HG02642 (cell line): ENCODE measurements at regions not wholly inside any gene's neighbourhood (a gene's known extent, or its start where the extent isn't known, plus 50 kb on each side); places are given as distances from the start of the nearest gene placed in this dataset.
"Not testable (repeated sequence)": the region's sequence is repeated elsewhere in the genome, so short reads cannot be mapped to it uniquely, and the experiment has no call there.

Source experiments
- ATAC-seq: cut with Tn5 transposase; IDR thresholded peaks from one replicate; pipeline ENCODE4 v1.9.1; 2021; ENCODE audit warnings: mild to moderate bottlenecking; ENCODE audit not compliant: unreplicated experiment, poor library complexity

- ATAC-seq = no peak
Observed at GRCh38 chr2:14952400-14952963, 320.0 kb downstream of the LRATD1 start.

DNA sequence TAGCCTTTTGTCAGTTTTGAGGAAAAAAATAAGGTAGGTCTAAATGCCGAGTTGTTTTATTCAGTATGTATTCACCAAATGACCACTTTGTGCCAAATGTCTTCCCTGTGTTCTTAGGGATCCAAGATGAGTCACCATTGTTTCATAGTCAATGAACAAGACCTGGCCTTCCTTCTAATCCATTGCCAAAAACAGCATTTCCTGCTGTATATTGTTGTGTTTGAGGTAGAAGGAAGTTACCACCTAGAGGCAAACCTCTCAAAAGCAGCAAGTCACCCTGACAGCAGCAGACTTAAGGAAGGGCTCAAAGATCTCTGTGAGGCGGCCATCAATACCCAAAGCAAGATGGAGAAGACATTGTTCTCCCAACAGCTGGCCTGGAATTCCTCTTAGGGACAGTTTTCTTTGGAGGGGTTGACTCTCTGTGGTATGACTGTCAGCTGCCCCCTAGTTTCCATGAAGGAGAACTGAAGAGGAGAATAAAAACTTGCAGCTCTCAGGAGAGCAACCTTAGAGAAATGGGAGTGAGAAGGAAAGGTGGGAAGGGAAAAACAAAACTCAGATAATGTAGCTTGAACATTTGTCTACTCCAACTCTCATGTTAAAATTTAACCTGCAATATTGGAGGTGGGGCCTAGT is 328.3 kb downstream of the LRATD1 start:
- ATAC-seq = no peak

DNA sequence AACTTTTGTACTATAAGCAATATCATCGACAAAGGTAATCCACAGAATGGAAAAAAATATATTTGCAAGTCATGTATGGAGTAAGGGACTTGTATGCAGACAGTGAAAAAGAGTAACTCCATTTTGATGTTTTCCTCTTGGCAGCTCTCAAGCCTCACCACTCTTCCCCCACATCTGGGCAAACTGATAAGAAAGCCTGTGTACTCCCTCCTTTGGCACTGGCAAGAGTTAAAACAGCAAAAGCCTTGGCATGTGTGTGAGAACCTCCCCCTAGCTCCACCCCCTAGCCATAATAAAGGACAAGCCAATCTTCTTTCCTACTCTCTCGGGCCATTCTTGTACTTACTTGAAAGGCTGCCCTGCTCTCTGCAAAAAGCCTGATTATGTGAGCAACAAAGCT is 335.2 kb downstream of the LRATD1 start:
- no peak for ATAC-seq

DNA sequence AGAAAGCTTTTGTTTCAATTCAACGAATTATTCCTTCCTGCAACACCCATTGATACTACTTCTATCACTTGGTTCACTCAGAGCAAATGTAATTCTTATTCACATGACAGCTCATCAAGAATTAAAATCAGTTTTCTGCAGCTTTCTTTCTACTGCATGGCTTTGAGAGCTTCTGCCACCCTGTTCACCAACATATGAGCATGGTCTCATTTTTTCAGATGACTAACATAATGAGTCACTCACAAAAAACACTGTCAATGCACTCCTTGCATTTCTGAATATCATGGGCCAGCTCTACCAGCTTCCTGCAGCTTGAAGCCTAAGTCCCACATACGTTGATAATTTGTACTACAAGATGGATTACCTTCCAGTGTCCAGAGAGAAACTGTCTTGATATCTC is 342.9 kb downstream of the LRATD1 start:
- no peak for ATAC-seq

GRCh38 chr2:14977021-14977420 is 344.5 kb downstream of the LRATD1 start:
- no peak for ATAC-seq

- no peak for ATAC-seq
Observed at GRCh38 chr2:14978845-14979244, 346.3 kb downstream of the LRATD1 start.

DNA sequence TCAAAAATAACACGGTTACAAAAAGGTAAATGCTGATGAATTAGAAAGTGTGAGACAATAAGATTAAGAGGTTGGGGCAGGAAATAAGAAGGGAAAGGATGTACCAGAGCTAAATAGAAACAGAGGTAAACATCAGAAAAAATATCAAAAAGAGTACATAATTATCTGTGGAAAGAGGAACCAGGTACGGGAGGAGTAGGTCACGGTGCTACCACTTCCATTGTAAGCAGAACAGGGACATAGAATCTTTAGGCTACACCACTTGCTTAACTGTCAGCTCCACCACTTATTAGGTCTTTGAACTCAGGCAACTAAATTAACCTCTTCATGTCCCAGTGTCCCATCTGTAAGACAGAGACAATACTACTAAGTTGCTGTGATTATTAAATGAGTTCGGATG is 350.3 kb downstream of the LRATD1 start:
- ATAC-seq = no peak

DNA sequence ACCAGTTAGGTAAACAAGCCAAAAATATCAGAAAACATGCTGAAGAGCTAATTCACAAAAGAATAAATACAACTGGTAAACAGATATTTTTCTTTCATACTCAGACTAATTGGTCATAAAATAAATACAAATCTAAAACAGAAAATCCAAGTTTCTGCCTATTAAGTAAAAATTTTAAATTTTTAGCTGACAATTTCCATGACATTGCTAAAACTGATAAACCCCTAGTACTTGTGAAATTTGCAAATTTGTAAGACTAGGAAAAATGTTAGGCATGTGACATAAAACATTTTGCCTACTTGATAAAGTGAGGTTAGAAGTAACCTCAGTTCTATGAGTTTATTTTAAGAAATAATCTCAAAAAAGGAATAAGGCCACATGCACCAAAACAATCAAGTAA is 356.1 kb downstream of the LRATD1 start:
- ATAC-seq = no peak

- ATAC-seq = no peak
Observed at GRCh38 chr2:14991723-14992122, 359.2 kb downstream of the LRATD1 start.

DNA sequence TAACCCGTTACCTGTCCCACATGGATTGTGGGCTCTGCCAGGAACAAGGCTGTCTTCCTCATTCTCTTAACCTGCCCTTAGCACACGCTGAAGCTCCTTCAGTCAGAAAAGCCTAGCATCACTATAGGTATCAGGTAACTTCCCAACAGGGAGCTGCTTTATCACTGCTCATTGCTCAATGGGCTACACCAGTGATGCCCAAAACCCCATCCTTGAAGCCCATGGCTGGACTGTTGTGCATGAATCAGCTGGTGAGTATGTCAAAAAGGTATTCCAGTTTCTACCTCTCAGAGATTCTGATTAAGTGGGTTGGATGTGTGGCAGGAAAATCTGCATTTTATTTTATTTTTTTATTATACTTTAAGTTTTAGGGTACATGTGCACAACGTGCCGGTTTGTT is 362.2 kb downstream of the LRATD1 start:
- no peak for ATAC-seq

GRCh38 chr2:14996351-14997014 is 364.0 kb downstream of the LRATD1 start:
- no peak for ATAC-seq

- no peak for ATAC-seq
Observed at GRCh38 chr2:14998546-14998945, 366.0 kb downstream of the LRATD1 start.

DNA sequence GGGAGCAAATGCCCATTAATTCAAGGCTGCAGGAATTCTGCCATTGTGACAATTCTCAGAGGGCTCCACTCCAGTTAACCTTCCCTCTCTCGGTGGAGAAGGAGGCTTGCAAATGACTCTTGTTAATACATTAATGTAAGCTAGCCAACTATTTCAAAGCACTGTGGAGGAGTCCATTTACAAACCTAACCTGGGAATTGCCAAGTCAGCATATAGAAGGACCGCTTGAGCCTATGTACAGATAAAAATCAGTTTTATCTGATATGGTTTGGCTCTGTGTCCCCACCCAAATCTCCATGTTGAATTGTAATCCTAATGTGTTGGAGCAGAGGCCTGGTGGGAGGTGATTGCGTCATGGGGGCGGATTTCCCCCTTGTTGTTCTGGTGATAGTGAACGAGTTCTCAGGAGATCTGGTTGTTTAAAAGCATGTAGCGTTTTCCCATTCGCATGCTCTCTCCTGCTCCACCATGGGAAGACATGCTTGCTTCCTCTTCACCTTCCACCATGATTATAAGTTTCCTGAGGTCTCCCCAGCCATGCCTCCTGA is 366.7 kb downstream of the LRATD1 start:
- no peak for ATAC-seq

- ATAC-seq = not testable (repeated sequence)
Observed at GRCh38 chr2:15002519-15002918, 370.0 kb downstream of the LRATD1 start.

DNA sequence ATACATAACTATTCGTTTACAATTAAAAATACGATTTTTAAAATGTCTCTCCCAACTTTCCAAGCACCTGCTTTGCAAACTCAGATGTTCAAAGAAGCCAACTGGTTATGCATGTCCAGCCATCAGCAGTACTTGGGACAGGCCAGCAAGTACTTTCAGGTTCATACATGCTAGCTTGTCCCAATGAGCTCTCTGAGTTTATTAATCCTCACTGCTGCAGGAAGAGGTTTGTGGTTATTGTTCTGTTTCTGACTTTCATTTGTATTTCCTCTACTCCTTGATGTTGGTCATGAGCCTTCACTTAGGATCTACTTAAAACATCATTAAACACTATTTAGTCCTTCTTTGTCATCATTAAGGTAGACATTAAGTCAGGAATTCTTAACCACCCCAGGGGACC is 374.1 kb downstream of the LRATD1 start:
- peak; percentile 42 for ATAC-seq

GRCh38 chr2:15009681-15010080 is 377.2 kb downstream of the LRATD1 start:
- ATAC-seq = no peak

GRCh38 chr2:15010346-15010745 is 377.8 kb downstream of the LRATD1 start:
- no peak for ATAC-seq

GRCh38 chr2:15018814-15019213 is 386.3 kb downstream of the LRATD1 start:
- ATAC-seq = no peak

GRCh38 chr2:15023221-15023620 is 390.7 kb downstream of the LRATD1 start:
- no peak for ATAC-seq

- no peak for ATAC-seq
Observed at GRCh38 chr2:15028406-15028805, 395.9 kb downstream of the LRATD1 start.

DNA sequence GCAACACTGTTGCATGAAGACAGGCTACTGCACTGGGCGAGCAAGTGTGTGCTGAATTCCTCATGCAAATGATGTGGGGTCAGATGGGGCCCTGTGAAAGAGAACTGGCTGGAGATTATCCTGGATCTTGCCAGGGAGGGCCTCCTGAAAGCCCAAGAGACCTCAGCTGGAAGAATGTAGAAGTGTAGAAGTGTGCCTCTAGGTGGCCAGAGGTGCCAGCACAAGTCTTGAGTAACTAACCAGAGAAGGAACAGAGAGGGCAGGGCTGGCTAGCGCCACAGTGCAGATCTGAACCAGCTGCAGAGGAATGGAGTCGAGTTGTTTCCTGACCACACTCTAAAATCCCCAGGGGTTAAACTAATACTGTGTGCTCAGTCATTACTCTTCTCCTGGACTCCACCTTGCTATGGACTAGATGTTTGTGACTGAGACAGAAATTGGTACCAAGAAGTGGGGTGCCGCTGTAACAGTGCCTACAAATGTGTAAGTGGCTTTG is 399.3 kb downstream of the LRATD1 start:
- ATAC-seq = peak; percentile 97
